ENCODE measurements at regions not wholly inside any gene's neighbourhood (a gene's known extent, or its start where the extent isn't known, plus 50 kb on each side); places are given as distances from the start of the nearest gene placed in this dataset.

DNA sequence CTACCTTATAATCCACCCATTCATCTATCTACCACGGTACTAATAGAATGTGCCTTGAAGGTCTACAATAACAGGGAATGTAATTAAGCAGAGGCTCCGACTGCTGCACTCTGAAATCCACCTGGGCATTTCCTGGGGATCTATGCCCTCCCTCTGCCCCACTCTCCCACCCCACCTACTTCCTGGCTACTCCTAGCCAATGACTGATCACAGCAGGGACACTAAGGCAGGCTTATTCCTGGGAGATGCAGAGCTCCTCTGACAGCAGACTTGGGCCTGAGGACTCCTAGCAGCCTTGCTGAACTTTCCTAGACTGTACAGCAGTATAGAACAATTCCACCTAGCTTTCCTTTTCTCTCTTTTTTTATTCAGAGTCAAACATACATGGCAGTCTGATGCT, 91.1 kb upstream of the DHRS4 start:
- TF ChIP-seq, protein P1, sequence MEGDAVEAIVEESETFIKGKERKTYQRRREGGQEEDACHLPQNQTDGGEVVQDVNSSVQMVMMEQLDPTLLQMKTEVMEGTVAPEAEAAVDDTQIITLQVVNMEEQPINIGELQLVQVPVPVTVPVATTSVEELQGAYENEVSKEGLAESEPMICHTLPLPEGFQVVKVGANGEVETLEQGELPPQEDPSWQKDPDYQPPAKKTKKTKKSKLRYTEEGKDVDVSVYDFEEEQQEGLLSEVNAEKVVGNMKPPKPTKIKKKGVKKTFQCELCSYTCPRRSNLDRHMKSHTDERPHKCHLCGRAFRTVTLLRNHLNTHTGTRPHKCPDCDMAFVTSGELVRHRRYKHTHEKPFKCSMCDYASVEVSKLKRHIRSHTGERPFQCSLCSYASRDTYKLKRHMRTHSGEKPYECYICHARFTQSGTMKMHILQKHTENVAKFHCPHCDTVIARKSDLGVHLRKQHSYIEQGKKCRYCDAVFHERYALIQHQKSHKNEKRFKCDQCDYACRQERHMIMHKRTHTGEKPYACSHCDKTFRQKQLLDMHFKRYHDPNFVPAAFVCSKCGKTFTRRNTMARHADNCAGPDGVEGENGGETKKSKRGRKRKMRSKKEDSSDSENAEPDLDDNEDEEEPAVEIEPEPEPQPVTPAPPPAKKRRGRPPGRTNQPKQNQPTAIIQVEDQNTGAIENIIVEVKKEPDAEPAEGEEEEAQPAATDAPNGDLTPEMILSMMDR (IDR thresholded peaks at IDR 0.05; ENCODE audit: low read depth, low read length, missing input control) = no peak
- no peak for TF ChIP-seq YY1 (IDR thresholded peaks at IDR 0.05)
- no peak for TF ChIP-seq TAF1 (conservative IDR thresholded peaks at IDR 0.05)
- no peak for TF ChIP-seq RAD21 (IDR thresholded peaks at IDR 0.05)
- TF ChIP-seq, protein P2, sequence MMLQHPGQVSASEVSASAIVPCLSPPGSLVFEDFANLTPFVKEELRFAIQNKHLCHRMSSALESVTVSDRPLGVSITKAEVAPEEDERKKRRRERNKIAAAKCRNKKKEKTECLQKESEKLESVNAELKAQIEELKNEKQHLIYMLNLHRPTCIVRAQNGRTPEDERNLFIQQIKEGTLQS (IDR thresholded peaks at IDR 0.05) = no peak
- no peak for TF ChIP-seq SP1 (IDR thresholded peaks at IDR 0.05)
- no peak for TF ChIP-seq FOXA2 (IDR thresholded peaks at IDR 0.05)
- TF ChIP-seq, protein P3, sequence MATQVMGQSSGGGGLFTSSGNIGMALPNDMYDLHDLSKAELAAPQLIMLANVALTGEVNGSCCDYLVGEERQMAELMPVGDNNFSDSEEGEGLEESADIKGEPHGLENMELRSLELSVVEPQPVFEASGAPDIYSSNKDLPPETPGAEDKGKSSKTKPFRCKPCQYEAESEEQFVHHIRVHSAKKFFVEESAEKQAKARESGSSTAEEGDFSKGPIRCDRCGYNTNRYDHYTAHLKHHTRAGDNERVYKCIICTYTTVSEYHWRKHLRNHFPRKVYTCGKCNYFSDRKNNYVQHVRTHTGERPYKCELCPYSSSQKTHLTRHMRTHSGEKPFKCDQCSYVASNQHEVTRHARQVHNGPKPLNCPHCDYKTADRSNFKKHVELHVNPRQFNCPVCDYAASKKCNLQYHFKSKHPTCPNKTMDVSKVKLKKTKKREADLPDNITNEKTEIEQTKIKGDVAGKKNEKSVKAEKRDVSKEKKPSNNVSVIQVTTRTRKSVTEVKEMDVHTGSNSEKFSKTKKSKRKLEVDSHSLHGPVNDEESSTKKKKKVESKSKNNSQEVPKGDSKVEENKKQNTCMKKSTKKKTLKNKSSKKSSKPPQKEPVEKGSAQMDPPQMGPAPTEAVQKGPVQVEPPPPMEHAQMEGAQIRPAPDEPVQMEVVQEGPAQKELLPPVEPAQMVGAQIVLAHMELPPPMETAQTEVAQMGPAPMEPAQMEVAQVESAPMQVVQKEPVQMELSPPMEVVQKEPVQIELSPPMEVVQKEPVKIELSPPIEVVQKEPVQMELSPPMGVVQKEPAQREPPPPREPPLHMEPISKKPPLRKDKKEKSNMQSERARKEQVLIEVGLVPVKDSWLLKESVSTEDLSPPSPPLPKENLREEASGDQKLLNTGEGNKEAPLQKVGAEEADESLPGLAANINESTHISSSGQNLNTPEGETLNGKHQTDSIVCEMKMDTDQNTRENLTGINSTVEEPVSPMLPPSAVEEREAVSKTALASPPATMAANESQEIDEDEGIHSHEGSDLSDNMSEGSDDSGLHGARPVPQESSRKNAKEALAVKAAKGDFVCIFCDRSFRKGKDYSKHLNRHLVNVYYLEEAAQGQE (IDR thresholded peaks at IDR 0.05) = no peak
- TF ChIP-seq GABPA (IDR thresholded peaks at IDR 0.05 in 1 of 2, conservative IDR thresholded peaks at IDR 0.05 in 1 of 2) = no peak
- TF ChIP-seq RXRA (IDR thresholded peaks at IDR 0.05) = no peak
- TF ChIP-seq, protein P4, sequence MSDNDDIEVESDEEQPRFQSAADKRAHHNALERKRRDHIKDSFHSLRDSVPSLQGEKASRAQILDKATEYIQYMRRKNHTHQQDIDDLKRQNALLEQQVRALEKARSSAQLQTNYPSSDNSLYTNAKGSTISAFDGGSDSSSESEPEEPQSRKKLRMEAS (IDR thresholded peaks at IDR 0.05) = no peak
- no peak for TF ChIP-seq JUND (IDR thresholded peaks at IDR 0.05)
- TF ChIP-seq, protein P5, sequence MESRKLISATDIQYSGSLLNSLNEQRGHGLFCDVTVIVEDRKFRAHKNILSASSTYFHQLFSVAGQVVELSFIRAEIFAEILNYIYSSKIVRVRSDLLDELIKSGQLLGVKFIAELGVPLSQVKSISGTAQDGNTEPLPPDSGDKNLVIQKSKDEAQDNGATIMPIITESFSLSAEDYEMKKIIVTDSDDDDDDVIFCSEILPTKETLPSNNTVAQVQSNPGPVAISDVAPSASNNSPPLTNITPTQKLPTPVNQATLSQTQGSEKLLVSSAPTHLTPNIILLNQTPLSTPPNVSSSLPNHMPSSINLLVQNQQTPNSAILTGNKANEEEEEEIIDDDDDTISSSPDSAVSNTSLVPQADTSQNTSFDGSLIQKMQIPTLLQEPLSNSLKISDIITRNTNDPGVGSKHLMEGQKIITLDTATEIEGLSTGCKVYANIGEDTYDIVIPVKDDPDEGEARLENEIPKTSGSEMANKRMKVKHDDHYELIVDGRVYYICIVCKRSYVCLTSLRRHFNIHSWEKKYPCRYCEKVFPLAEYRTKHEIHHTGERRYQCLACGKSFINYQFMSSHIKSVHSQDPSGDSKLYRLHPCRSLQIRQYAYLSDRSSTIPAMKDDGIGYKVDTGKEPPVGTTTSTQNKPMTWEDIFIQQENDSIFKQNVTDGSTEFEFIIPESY (IDR thresholded peaks at IDR 0.05) = no peak
- TF ChIP-seq HNF4G (IDR thresholded peaks at IDR 0.05) = no peak

Data from liver (tissue), 3 donors.